GM23248 (cell line): ENCODE measurements at regions not wholly inside any gene's neighbourhood (a gene's known extent, or its start where the extent isn't known, plus 50 kb on each side); places are given as distances from the start of the nearest gene placed in this dataset.
"Not testable (repeated sequence)": the region's sequence is repeated elsewhere in the genome, so short reads cannot be mapped to it uniquely, and the experiment has no call there.

Experiments used
- DNase-seq: peaks from one replicate; pipeline ENCODE4 v3.0.0-alpha.2; 2015
- H2AFZ ChIP-seq: fragments of 200-600 bp; sonication (generic); 2 replicates; pipeline ENCODE4 v1.6.1; 2016; ENCODE audit warnings: antibody characterized with exemption
- H3F3A ChIP-seq: fragments of 200-600 bp; sonication (generic); 2 replicates; pipeline ENCODE4 v1.6.1; 2016; ENCODE audit warnings: mild to moderate bottlenecking, antibody characterized with exemption, mixed run types; ENCODE audit not compliant: insufficient read depth
- H3K27ac ChIP-seq: fragments of 200-600 bp; sonication (generic); 2 replicates; pipeline ENCODE4 v1.5.1; 2016; ENCODE audit warnings: mild to moderate bottlenecking
- H3K27me3 ChIP-seq: fragments of 200-600 bp; sonication (generic); replicated peaks from 2 replicates; pipeline ENCODE4 v1.6.1; 2016; ENCODE audit warnings: mild to moderate bottlenecking; ENCODE audit not compliant: insufficient read depth
- H3K36me3 ChIP-seq: fragments of 200-600 bp; sonication (generic); 2 replicates; pipeline ENCODE4 v1.6.1; 2016; ENCODE audit warnings: low read depth, mild to moderate bottlenecking
- H3K4me1 ChIP-seq: fragments of 200-600 bp; sonication (generic); 2 replicates; pipeline ENCODE4 v1.6.1; 2016; ENCODE audit warnings: mild to moderate bottlenecking; ENCODE audit not compliant: insufficient read depth
- H3K4me2 ChIP-seq: fragments of 200-600 bp; sonication (generic); one replicate; pipeline ENCODE4 v1.6.1; 2016; ENCODE audit warnings: mild to moderate bottlenecking; ENCODE audit not compliant: unreplicated experiment
- H3K4me3 ChIP-seq: fragments of 200-600 bp; sonication (generic); 2 replicates; pipeline ENCODE4 v1.5.1; 2016; ENCODE audit warnings: mild to moderate bottlenecking
- H3K79me2 ChIP-seq: fragments of 200-600 bp; sonication (generic); 2 replicates; pipeline ENCODE4 v1.6.1; 2016; ENCODE audit warnings: mild to moderate bottlenecking; ENCODE audit not compliant: insufficient read depth
- H3K9ac ChIP-seq: fragments of 200-600 bp; sonication (generic); 2 replicates; pipeline ENCODE4 v1.6.1; 2016; ENCODE audit warnings: mild to moderate bottlenecking
- H3K9me2 ChIP-seq: fragments of 200-600 bp; sonication (generic); 2 replicates; pipeline ENCODE4 v1.6.1; 2016; ENCODE audit warnings: mixed run types, mild to moderate bottlenecking, moderate library complexity; ENCODE audit not compliant: insufficient read depth
- H3K9me3 ChIP-seq: fragments of 200-600 bp; sonication (generic); one replicate; pipeline ENCODE4 v1.6.1; 2017; ENCODE audit warnings: low read depth
- H4K20me1 ChIP-seq: fragments of 200-600 bp; sonication (generic); 2 replicates; pipeline ENCODE4 v1.6.0; 2016; ENCODE audit not compliant: insufficient read depth
- EZH2 ChIP-seq: fragments of 200-600 bp; sonication (generic); IDR thresholded peaks from 2 replicates; pipeline ENCODE4 v1.6.1; 2018; ENCODE audit warnings: antibody characterized with exemption, mild to moderate bottlenecking; ENCODE audit not compliant: insufficient read depth, poor library complexity, severe bottlenecking
- EZH2phosphoT487 ChIP-seq: fragments of 200-600 bp; sonication (generic); IDR thresholded peaks from 2 replicates; pipeline ENCODE4 v1.6.1; 2018; ENCODE audit warnings: antibody characterized with exemption, moderate library complexity, mild to moderate bottlenecking, low read depth; ENCODE audit not compliant: insufficient read depth
- WGBS, 2 experiments: methylation state at CpG; one replicate each; pipeline ENCODE4 v1.1.6; 2015 to 2017; ENCODE audit warnings: low lambda C conversion rate in 2 of 2, low coverage in 1 of 2; ENCODE audit errors: missing lambda C conversion rate in 2 of 2; 5-methylcytosine and 5-hydroxymethylcytosine counted together
- in situ Hi-C: fragments of 300-500 bp; cut with MboI; formaldehyde crosslinking; loops from 2 replicates; pipeline ENCODE4 v1.15.0; 2020

DNA sequence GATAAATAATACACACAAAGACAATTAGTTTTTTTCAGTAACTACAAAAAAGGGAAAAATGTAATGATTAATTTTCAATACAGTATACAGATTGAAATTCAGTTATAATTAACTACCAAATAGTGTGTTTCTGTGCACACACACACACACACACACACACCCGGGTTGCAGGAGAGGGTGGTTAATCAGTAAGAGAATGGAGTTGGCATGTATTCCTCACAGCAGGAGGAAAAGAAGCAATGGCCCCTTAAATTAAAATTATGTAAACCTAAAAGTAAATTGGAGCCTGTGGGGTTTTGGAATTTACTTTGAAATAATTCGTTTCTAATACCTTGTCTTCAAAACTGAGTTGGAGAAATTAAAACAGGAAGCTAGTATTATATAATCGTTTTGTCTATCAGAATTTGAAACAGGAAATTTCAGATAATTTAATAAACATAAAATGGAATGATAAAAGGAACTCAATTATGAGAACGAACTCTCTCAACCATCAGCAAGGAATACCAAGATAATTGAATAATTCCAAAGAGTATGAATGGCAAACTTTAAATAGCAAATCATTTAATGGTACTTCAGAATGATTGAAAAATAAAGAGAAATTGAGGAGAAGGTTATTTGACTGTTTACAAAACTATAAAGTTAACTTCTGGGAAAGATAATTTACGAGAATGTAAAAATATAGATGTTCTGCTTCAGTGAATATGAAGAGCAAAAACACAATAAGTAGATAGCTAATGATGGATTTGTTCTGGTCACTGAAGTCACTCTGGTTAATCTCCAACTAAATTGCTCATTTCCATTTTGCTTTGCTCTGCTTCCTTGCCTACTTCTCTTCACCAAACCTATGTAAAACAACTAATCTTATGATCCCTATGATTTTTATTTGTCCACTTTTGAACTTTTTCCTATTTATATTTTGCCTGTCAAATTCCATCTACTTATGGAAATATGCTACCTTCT is 547.9 kb upstream of the ZP4 start:
- H4K20me1 ChIP-seq, result no peaks in the 10 kb centered on the region
- H3K27ac ChIP-seq, result no peak overlapping the region
- TF ChIP-seq EZH2 (no peak), EZH2phosphoT487 (no peak)
- H3F3A ChIP-seq, result no peaks in the 10 kb centered on the region
- no peaks in the 10 kb centered on the region for H3K79me2 ChIP-seq
- no peaks in the 10 kb centered on the region for H3K27me3 ChIP-seq
- no peaks in the 10 kb centered on the region for H3K4me1 ChIP-seq
- no peak for DNase-seq
- no peak overlapping the region for H2AFZ ChIP-seq
- in situ Hi-C loops, result no loop called here
- no peak overlapping the region for H3K4me3 ChIP-seq
- no peak overlapping the region for H3K9ac ChIP-seq
- H3K36me3 ChIP-seq, result no peaks in the 10 kb centered on the region
- no peaks in the 10 kb centered on the region for H3K9me2 ChIP-seq
- no peak overlapping the region for H3K4me2 ChIP-seq
- H3K9me3 ChIP-seq, result no peaks in the 10 kb centered on the region
- whole genome bisulfite sequencing, 2 experiments, result 5 to 6% methylated on average over 5 of the region's 5 CpGs

DNA sequence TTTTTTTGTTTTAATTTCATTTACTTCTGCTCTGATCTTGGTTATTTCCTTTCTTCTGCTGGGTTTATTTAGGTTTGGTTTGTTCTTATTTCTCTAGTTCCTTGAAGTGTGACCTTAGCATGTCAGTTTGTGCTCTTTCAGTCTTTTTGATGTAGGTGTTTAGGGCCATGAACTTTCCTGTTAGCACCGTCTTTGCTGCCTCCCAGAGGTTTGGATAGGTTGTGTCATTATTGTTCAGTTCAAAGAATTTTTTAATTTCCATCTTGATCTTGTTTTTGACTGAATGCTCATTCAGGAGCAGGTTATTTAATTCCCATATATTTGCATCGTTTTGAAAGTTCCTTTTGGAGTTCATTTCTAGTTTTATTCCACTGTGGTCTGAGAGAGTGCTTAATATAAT is 539.0 kb upstream of the ZP4 start:
- H4K20me1 ChIP-seq, H3K4me3 ChIP-seq, DNase-seq, H3K79me2 ChIP-seq, in situ Hi-C loops, H3K4me2 ChIP-seq, H3K27me3 ChIP-seq, H3K9me2 ChIP-seq, H3F3A ChIP-seq, H3K36me3 ChIP-seq, H3K9me3 ChIP-seq, H3K9ac ChIP-seq, H2AFZ ChIP-seq, H3K4me1 ChIP-seq, H3K27ac ChIP-seq: not testable (repeated sequence)
- WGBS, 2 experiments, result 5 to 8% methylated on average over 2 of the region's 2 CpGs

DNA sequence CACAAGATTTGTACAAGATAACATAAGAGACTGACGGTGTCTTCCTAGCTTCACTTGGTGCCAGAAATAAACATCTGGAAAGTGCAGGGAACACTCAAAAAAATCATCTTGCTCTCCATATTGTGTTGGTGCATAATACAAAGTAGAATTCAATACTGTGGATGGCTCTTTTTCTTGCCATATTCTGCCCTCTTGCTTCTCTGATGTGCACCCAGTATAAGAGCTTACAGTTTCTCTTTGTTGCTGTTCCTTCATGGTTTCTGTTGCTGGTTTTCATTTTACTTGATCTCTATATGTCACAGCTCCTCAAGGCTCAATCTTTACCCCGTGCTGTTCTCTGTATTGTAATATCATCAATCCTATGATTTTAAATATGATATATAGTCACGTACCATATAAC is 528.5 kb upstream of the ZP4 start:
- H3K27me3 ChIP-seq, result no peaks in the 10 kb centered on the region
- no peak overlapping the region for H3K27ac ChIP-seq
- no peaks in the 10 kb centered on the region for H3K36me3 ChIP-seq
- H3F3A ChIP-seq, result no peaks in the 10 kb centered on the region
- no peak overlapping the region for H3K9ac ChIP-seq
- no peaks in the 10 kb centered on the region for H3K9me3 ChIP-seq
- no peak overlapping the region for H3K4me3 ChIP-seq
- in situ Hi-C loops, result no loop called here
- H4K20me1 ChIP-seq, result no peaks in the 10 kb centered on the region
- no peak overlapping the region for H3K4me2 ChIP-seq
- no peaks in the 10 kb centered on the region for H3K9me2 ChIP-seq
- no peak for DNase-seq
- no peak for TF ChIP-seq EZH2
- no peak for TF ChIP-seq EZH2phosphoT487
- no peaks in the 10 kb centered on the region for H3K4me1 ChIP-seq
- WGBS, 2 experiments, result 14% methylated on average over 3 of the region's 3 CpGs
- no peak overlapping the region for H2AFZ ChIP-seq
- no peaks in the 10 kb centered on the region for H3K79me2 ChIP-seq

DNA sequence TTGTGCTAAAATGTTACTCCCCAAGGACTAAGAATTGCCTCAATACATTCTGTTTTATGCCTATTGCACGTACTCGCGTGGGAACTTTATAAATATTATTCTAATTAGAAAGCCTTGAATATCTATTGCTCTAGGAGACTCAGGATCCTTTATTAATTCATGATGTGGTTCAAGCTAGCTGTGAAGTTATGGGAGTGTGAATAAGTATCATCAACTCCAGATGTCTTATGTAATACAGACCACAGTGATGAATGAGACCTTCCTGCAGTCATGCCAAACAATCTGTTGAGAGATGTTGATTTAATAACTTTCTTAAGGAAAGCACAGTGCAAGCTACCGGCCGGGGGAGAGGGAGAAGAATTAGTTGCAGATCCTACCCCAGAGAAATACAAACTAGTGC is 519.2 kb upstream of the ZP4 start:
- Histone ChIP-seq H3K4me2 (no peak overlapping the region), H3K4me1 (no peaks in the 10 kb centered on the region), H3K27me3 (no peaks in the 10 kb centered on the region), H3K9me3 (no peaks in the 10 kb centered on the region), H3K79me2 (no peaks in the 10 kb centered on the region), H3F3A (no peaks in the 10 kb centered on the region), H3K9ac (no peak overlapping the region), H3K4me3 (no peak overlapping the region), H2AFZ (no peak overlapping the region), H4K20me1 (no peaks in the 10 kb centered on the region), H3K36me3 (no peaks in the 10 kb centered on the region), H3K27ac (peak overlapping the region; percentile 63), H3K9me2 (no peaks in the 10 kb centered on the region)
- WGBS, 2 experiments, result 2 to 6% methylated on average over 5 of the region's 5 CpGs
- TF ChIP-seq EZH2phosphoT487 (no peak), EZH2 (no peak)
- in situ Hi-C loops, result no loop called here
- peak; percentile 50 for DNase-seq
